Non-pigmented ciliary epithelial cell (primary cell): ENCODE measurements at regions not wholly inside any gene's neighbourhood (a gene's known extent, or its start where the extent isn't known, plus 50 kb on each side); places are given as distances from the start of the nearest gene placed in this dataset.

ENCODE experiments used
- DNase-seq: peaks from one replicate; pipeline ENCODE4 v3.0.0-alpha.2; 2010; ENCODE audit warnings: low read depth

DNA sequence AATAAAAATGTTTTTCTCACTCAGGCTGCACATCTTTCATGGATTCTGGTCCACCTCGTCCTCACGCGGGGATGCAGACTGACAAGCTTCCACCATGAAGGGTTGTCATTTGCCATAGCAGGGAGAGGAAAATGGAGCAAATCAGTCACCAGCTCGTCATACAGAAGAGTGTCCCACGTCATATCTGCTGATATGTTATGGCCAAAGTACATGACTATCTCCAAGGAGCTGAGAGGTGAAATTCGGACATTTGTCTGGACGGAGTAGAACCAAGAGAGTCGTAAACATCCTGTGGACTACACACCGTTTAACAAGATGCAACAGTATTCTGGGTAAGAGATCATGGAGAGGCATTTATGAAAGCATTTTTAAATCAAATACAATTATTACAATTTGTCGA lies 75.3 kb upstream of the MYOCD start:
- no peak for DNase-seq

DNA sequence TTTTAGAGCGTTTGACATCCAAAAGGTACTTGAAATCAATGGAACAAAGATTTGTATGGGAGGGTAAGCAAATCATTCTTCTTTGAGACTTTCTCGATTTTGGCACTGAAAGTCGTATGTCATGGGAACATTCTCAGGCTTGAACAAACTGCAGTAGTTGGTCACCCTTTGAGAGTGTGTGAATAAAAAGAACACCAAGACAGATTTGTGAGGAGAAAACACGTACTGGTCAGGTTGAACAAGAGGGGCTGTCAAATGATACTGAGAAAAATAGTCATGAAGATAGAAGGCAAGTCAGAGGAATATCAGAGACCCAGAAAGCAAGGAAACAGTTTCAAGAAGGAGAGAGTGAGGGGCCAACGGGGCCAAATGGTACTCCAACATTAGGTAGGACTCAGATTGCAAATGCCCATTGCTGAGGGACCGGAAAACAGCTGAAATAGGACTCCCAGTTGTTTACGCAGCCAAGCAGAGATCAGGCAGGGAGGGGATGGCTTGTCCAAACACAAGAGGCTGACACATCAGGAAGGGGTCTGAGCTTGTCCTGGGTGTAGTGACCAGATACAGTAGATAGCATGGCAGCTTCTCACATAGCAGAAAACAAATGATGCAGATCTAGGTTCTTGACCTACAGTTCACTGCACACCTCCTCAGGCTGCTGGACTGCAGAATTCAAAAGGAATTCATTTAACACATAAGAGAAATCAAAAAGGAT lies 74.5 kb upstream of the MYOCD start:
- no peak for DNase-seq

DNA sequence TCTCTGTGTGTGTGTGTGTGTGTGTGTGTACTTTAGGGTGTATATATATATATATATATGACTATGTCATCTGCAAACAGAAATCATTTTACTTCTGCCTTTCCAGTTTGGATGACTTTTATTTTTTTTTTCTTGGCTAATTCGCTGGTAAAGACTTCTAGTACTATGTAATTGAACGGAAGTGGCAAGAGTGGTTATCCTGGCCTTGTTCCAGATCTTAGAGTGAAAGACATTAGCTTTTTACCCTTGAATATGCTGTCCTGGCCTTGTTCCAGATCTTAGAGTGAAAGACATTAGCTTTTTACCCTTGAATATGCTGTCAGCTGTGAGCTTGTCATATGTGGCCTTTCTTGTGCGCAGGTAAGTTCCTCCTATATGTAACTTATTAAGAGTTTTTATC lies 72.7 kb upstream of the MYOCD start:
- no peak for DNase-seq

DNA sequence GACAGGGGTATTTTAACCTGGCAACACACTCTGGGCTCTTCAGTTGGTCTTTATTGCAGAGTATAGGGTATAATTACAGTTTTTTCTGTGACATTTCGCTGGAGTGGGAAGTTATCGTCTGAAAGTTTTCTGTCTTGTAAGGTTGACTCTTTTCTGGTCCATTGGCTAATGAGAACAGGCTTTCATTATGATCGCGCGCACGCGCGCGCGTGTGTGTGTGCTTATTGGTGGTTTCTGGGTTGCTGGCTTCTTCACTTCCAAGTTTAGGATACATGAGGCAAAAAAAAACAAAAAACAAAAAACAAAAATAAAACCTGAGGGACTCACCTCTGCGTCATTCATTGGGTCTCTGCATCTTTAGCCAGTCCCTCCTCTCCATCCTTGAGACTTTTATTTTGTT lies 68.7 kb upstream of the MYOCD start:
- no peak for DNase-seq

DNA sequence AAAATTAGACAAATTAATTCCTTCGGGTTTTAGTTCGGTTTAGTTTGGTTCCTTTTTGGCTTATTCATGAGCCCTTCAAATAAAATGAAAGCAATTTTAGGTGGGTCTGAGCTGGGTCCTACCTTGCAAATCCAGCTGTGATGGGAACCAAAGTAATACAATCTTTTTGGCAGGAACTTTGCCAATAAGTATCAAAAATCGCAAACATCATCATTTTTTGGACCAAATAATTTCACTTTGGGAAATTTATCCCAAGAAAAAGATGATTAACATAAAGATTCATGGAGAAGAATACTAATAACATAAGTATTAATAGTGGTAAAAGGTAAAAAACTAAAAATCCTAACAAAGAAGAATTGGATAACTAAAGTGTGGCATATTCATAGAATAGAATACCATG lies 67.8 kb upstream of the MYOCD start:
- no peak for DNase-seq

DNA sequence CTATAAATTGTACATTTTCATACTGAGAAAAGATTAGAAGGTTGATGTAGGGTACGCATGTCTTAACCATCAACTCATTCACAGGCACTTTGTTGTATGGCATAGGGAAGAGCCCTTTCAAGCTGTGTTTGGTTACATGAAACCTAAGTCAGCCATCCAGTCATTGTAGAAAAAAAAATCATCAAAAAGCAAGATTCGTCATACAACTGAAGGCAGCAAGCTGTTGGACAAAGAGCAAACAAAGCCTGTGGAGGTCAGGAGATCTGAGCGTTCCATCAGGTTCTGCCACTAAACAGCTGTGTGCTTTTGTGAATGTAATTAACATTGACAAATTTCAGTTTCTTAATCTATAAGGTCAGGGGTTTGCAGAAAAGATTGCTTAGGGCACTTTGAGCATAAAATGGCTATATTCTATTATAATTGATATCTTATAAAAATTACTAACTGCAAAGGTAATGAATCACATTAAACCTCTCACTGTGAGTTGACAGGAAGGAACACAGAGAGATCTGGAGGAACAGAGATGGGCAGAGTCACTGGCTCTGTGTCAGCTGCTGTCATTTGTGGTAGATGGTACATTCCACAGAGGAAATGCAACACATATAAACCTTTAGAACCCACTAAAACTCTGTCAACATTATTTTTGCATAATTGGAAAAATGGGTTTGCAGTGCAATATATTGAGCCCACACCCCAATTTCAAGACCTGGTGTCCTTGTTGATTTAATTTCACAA lies 66.3 kb upstream of the MYOCD start:
- no peak for DNase-seq

DNA sequence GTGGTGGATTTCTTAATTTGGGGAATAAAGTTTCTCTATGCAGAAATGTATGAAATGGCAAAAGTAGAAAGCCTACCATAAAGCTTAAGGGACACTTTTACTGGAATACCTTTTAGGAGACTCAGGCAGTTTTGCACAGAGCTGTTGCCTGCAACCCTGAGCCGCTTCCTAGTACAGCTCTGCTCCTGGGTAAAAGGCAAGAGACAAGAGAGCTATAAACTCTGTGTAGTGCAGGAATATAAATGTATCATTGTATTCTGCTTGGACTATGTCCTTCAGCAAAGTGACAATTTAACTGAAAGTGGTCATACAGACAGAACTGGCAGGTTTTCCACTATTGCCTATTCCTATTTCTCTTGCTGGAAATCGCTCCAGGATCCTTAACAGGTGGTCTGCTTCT lies 65.3 kb upstream of the MYOCD start:
- DNase-seq, result no peak

DNA sequence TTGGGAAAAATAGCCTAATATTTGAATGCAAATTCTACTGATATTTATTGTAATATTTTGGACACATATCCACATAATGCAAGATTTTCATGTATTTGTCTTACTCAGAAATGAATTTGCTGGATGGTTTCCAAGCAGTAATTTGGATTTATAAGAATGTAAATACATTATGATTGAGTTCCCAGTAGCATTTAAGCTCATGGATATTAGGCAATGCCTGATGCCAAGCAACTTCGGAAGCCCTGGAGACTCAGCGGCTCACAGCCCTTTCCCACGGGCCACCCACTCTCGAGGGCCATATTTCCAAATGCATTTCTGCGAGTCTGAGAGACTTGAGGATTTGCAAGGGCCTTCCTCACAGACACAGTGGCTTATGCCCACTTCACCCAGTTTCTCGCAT lies 62.1 kb upstream of the MYOCD start:
- no peak for DNase-seq

DNA sequence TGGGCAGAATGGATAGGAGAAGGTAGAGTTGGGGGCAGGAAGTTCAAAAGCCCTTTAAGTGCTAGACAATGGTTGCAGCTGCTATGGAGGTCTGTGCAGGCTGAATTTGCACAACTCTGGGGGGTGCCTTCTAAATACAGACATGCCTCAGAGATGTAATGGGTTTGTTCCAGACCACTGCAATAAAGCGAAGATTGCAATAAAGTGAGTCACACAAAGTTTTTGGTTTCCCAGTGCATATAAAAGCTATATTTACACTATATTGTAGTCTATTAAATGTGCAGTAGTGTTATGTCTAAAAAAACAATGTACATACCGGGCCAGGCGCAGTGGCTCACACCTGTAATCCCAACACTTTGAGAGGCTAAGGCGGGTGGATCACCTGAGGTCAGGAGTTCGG lies 60.5 kb upstream of the MYOCD start:
- DNase-seq, result no peak

DNA sequence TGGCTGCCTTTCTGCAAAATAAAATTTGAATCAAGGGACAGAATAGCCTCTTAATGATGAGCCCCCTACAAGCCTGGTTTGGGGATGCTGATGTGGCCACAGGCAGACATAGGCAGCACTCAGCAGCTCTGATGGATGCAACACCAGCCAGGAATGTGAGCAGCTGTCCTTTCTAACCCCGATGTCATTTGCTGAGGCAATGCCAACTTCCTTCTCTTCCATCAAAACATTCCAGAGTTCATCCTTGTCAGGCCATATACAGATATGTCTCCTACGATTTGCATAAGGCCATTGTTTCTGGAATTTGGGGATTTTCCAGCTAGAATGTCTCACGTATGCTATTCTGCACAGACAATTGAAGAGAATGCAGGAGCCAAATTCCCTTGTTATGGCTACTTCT lies 52.1 kb upstream of the MYOCD start:
- DNase-seq, result no peak
